Neural crest cell (in vitro differentiated cells): ENCODE measurements at regions not wholly inside any gene's neighbourhood (a gene's known extent, or its start where the extent isn't known, plus 50 kb on each side); places are given as distances from the start of the nearest gene placed in this dataset.
A peak's percentile ranks its signal among the peaks of the same experiment; 100 is the strongest.

ENCODE experiments used
- DNase-seq: peaks from one replicate; pipeline ENCODE4 v3.0.0; 2021; ENCODE audit warnings: low read depth, mixed read lengths, low spot score
- H3K27ac Mint-ChIP-seq: one replicate; pipeline ENCODE4 v1.8.0; 2021; ENCODE audit warnings: mild to moderate bottlenecking, mixed read lengths; ENCODE audit not compliant: unreplicated experiment
- H3K27me3 Mint-ChIP-seq: 2 replicates; pipeline ENCODE4 v1.8.0; 2021; ENCODE audit warnings: low read depth, mild to moderate bottlenecking, mixed read lengths
- H3K36me3 Mint-ChIP-seq: 2 replicates; pipeline ENCODE4 v1.8.0; 2021; ENCODE audit warnings: low read depth, mild to moderate bottlenecking, mixed read lengths
- H3K4me1 Mint-ChIP-seq: 2 replicates; pipeline ENCODE4 v1.8.0; 2021; ENCODE audit warnings: mixed read lengths
- H3K4me3 Mint-ChIP-seq: one replicate; pipeline ENCODE4 v1.8.0; 2021; ENCODE audit warnings: mild to moderate bottlenecking, mixed read lengths
- H3K9me3 Mint-ChIP-seq: 2 replicates; pipeline ENCODE4 v1.8.0; 2021; ENCODE audit warnings: mixed read lengths
- TF ChIP-seq, protein P1 (sequence below): fragments of 200-600 bp; sonication (generic); conservative IDR thresholded peaks from 2 replicates; pipeline ENCODE4 v1.5.0; 2021; ENCODE audit warnings: antibody characterized with exemption, mild to moderate bottlenecking

GRCh38 chr7:26043801-26044200 lies 108.2 kb upstream of the NFE2L3 start:
- no peak overlapping the region for H3K27ac Mint-ChIP-seq
- TF ChIP-seq, protein P1, sequence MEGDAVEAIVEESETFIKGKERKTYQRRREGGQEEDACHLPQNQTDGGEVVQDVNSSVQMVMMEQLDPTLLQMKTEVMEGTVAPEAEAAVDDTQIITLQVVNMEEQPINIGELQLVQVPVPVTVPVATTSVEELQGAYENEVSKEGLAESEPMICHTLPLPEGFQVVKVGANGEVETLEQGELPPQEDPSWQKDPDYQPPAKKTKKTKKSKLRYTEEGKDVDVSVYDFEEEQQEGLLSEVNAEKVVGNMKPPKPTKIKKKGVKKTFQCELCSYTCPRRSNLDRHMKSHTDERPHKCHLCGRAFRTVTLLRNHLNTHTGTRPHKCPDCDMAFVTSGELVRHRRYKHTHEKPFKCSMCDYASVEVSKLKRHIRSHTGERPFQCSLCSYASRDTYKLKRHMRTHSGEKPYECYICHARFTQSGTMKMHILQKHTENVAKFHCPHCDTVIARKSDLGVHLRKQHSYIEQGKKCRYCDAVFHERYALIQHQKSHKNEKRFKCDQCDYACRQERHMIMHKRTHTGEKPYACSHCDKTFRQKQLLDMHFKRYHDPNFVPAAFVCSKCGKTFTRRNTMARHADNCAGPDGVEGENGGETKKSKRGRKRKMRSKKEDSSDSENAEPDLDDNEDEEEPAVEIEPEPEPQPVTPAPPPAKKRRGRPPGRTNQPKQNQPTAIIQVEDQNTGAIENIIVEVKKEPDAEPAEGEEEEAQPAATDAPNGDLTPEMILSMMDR: no peak
- no peaks in the 10 kb centered on the region for H3K36me3 Mint-ChIP-seq
- no peaks in the 10 kb centered on the region for H3K27me3 Mint-ChIP-seq
- peaks cover 9% of the 10 kb centered on the region for H3K4me1 Mint-ChIP-seq
- H3K4me3 Mint-ChIP-seq: no peak overlapping the region
- no peaks in the 10 kb centered on the region for H3K9me3 Mint-ChIP-seq
- DNase-seq: no peak

GRCh38 chr7:26044320-26044719 lies 107.7 kb upstream of the NFE2L3 start:
- no peak for DNase-seq
- H3K27ac Mint-ChIP-seq: no peak overlapping the region
- H3K9me3 Mint-ChIP-seq: no peaks in the 10 kb centered on the region
- no peaks in the 10 kb centered on the region for H3K36me3 Mint-ChIP-seq
- H3K27me3 Mint-ChIP-seq: no peaks in the 10 kb centered on the region
- H3K4me3 Mint-ChIP-seq: no peak overlapping the region
- TF ChIP-seq, protein P1: no peak
- H3K4me1 Mint-ChIP-seq: peaks cover 6% of the 10 kb centered on the region

GRCh38 chr7:26046150-26046549 lies 105.8 kb upstream of the NFE2L3 start:
- no peak for DNase-seq
- Mint-ChIP-seq H3K27ac (peak overlapping the region; percentile 35), H3K27me3 (no peaks in the 10 kb centered on the region), H3K36me3 (no peaks in the 10 kb centered on the region), H3K9me3 (peaks cover 5% of the 10 kb centered on the region), H3K4me1 (peaks cover 6% of the 10 kb centered on the region), H3K4me3 (no peak overlapping the region)
- TF ChIP-seq, protein P1: no peak

GRCh38 chr7:26046878-26047277 lies 105.1 kb upstream of the NFE2L3 start:
- peaks cover 6% of the 10 kb centered on the region for H3K4me1 Mint-ChIP-seq
- no peaks in the 10 kb centered on the region for H3K27me3 Mint-ChIP-seq
- H3K27ac Mint-ChIP-seq: no peak overlapping the region
- H3K9me3 Mint-ChIP-seq: peaks cover 9% of the 10 kb centered on the region
- no peak for DNase-seq
- no peak overlapping the region for H3K4me3 Mint-ChIP-seq
- TF ChIP-seq, protein P1: no peak
- H3K36me3 Mint-ChIP-seq: no peaks in the 10 kb centered on the region

DNA sequence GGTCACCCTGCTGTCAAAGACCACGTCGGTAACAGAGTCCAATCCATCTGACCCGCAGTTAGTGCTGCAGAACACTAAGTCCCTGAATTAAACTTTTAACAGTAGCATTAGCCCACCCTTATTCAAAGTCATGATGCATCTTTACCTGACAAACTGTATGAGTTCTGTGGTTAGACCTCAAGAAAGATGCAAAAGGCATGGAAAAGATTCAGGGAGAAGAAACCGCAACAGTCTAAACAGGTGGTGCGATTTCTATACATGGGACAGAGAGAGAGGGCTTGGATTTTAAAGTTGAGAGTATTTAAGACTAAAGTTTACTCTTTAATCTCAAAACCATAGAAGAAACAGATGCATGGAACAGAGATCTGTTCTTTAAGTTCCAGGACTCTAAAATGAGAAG lies 103.3 kb upstream of the NFE2L3 start:
- peaks cover 6% of the 10 kb centered on the region for H3K4me1 Mint-ChIP-seq
- no peaks in the 10 kb centered on the region for H3K27me3 Mint-ChIP-seq
- no peaks in the 10 kb centered on the region for H3K36me3 Mint-ChIP-seq
- no peak overlapping the region for H3K4me3 Mint-ChIP-seq
- H3K9me3 Mint-ChIP-seq: peaks cover 9% of the 10 kb centered on the region
- no peak for DNase-seq
- no peak overlapping the region for H3K27ac Mint-ChIP-seq
- TF ChIP-seq, protein P1: no peak

DNA sequence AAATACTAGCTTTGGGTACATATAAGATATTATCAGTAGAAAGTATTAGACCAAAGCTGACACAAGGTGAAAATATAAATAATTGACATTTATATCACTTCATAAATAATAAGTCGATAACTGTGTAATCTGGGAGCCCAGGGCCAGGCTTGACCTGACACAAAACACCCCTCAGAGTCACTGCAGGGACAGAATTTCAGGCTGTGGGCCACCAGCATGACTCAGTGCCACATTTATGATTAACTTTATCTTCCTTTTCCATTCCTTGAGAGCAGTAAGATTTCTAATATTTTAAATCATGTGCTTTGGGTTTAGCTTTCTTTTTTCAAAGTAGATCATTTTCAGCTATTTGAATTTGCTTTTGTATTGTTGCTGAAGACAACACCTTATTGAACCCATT lies 102.9 kb upstream of the NFE2L3 start:
- no peak overlapping the region for H3K4me3 Mint-ChIP-seq
- no peaks in the 10 kb centered on the region for H3K36me3 Mint-ChIP-seq
- peaks cover 6% of the 10 kb centered on the region for H3K4me1 Mint-ChIP-seq
- H3K9me3 Mint-ChIP-seq: peaks cover 9% of the 10 kb centered on the region
- DNase-seq: no peak
- TF ChIP-seq, protein P1: no peak
- H3K27ac Mint-ChIP-seq: no peak overlapping the region
- no peaks in the 10 kb centered on the region for H3K27me3 Mint-ChIP-seq
